ENCODE measurements at regions not wholly inside any gene's neighbourhood (a gene's known extent, or its start where the extent isn't known, plus 50 kb on each side); places are given as distances from the start of the nearest gene placed in this dataset.
"Not testable (repeated sequence)": the region's sequence is repeated elsewhere in the genome, so short reads cannot be mapped to it uniquely, and the experiment has no call there.

DNA sequence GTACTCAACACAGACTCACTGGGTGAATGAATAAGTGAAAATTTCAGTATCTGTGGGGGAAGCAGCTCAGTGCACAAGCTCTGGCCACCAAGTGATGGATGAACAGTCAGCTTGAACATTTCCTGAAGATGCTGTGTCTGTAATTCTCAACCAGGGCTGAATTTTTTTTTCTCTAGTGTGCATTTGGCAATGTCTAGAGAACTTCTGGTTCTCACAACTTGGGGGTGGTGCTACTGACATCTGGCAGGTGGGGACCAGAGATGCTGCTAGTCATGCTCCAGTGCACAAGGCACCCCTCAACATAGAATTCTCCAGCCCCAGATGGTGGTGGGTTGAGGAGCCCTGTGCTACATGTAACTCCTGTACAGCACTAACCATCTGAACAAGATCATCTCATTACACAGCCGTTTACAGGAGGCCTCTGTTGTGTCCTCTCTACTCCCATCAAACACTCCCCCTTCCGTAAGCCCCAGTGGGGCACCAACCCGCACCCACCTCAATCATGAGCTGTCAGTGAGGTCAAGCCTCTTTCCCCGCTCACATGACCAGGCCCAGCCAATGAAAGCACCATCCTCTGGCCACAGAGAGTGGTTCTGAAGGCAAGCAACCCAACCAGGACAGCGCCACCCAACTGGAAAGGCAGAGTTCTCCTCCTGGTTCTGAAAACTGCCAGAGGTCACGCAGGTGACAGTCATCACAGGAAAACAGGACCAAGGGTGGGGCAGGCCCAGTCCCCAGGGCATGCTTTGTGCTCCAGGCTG lies 103.9 kb upstream of the PMEPA1 start:
- Mint-ChIP-seq H3K9me3 (ENCODE audit: insufficient read depth) (no peaks in the 10 kb centered on the region), H3K27ac (no peak overlapping the region), H3K27me3 (ENCODE audit: low read depth) (peaks cover 5% of the 10 kb centered on the region), H3K36me3 (ENCODE audit: low read depth) (no peaks in the 10 kb centered on the region), H3K4me3 (no peak overlapping the region), H3K4me1 (ENCODE audit: low read depth) (no peaks in the 10 kb centered on the region)
- CTCF ChIA-PET: no interaction called here
- POLR2A ChIA-PET: no interaction called here
- DNase-seq (no peak), ATAC-seq (no peak)

DNA sequence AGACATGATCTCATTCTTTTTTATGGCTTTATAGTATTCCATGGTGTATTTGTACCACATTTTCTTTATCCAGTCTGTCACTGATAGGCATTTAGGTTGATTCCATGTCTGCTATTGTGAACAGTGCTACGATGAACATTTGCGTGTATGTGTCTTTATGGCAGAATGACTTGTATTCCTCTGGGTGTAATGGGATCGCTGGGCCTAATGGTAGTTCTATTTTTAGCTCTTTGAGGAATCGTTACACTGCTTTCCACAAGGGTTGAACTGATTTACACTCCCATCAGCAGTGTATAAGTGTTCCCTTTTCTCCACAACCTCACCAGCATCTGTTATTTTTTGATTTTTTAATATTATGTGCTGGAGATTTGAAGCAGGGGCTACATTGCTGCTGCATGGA lies 102.8 kb upstream of the PMEPA1 start:
- ATAC-seq; H3K36me3 Mint-ChIP-seq (ENCODE audit: low read depth); H3K27me3 Mint-ChIP-seq (ENCODE audit: low read depth); CTCF ChIA-PET; H3K9me3 Mint-ChIP-seq (ENCODE audit: insufficient read depth); H3K4me3 Mint-ChIP-seq; POLR2A ChIA-PET; H3K4me1 Mint-ChIP-seq (ENCODE audit: low read depth); DNase-seq; H3K27ac Mint-ChIP-seq: not testable (repeated sequence)

DNA sequence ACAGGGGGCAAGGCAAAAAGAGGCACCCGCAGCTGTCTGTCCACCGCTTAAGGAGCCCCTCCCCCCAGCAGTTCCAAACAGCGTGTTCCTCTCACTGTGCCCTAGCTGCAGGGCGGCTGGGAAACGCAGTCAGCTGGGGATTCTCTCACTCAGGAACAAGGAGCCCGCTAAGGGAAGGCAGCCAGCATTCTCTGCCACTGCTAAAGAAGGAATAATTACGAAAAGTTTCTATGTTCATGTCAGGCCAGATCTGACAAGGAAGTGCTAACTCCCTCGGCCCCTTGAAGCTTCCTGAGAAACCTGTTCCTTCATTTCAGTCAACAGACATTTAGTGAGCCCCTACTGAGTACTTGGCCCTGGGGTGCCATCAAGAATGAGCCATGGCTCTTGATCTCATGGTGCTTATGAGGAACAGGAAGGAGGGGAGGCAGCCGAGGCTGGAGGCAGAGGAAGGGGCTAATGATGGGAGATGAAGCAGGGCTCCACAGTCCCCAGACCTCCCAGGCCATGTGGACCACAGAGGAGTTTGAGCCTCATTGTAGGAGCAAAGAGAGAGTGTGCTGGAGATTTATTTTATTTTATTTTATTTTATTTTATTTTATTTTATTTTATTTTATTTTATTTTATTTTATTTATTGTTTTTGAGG lies 101.7 kb upstream of the PMEPA1 start:
- ChIA-PET CTCF (no interaction called here), POLR2A (no interaction called here)
- H3K27ac Mint-ChIP-seq: no peak overlapping the region
- no peak overlapping the region for H3K4me3 Mint-ChIP-seq
- H3K36me3 Mint-ChIP-seq (ENCODE audit: low read depth): no peaks in the 10 kb centered on the region
- DNase-seq (no peak), ATAC-seq (no peak)
- no peaks in the 10 kb centered on the region for H3K4me1 Mint-ChIP-seq (ENCODE audit: low read depth)
- H3K9me3 Mint-ChIP-seq (ENCODE audit: insufficient read depth): no peaks in the 10 kb centered on the region
- H3K27me3 Mint-ChIP-seq (ENCODE audit: low read depth): peaks cover 2% of the 10 kb centered on the region

DNA sequence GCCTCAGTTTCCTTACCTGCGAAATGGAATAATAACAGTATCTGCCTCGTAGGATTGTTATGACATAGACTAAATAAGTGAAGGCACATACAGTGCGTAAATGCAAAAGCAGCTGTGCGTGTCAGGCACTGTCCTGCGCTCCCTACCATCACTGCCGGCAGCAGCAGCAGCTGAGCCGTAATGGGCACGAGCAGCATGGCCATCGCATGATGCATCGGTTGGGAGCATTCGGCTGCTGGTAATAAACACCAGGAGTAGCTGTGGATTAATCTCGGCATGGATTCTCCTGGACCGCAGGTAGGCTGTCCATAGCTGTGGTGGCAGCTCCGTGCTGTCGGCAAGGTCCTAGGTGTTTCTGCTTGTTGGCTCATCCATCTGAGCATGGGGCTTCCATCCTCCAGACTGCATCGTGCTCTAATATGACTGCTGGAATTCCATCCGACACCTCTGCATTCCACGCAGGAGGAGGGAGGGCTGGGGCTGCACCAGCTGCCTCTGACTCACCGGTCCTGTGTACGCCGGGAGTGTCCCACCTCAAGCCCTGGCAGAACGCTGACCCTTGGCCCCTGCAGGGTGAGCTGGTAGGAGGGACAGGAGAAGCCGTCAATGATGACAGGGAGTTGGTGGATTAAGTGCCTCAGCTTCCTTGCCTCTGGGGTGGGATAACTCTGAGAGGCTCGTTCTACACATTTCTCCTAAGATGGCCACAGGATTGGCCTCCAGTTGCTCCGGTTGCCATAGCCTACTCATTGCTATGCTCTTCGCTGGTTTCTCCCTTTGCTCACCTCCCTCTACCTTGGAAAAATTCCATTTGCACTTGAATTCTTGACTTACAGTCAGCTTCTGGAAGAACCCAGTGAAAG lies 100.9 kb upstream of the PMEPA1 start:
- ATAC-seq (no peak), DNase-seq (no peak)
- Mint-ChIP-seq H3K9me3 (ENCODE audit: insufficient read depth) (no peaks in the 10 kb centered on the region), H3K27ac (no peak overlapping the region), H3K27me3 (ENCODE audit: low read depth) (peaks cover 2% of the 10 kb centered on the region), H3K36me3 (ENCODE audit: low read depth) (no peaks in the 10 kb centered on the region), H3K4me1 (ENCODE audit: low read depth) (no peaks in the 10 kb centered on the region), H3K4me3 (no peak overlapping the region)
- ChIA-PET CTCF (no interaction called here), POLR2A (no interaction called here)

DNA sequence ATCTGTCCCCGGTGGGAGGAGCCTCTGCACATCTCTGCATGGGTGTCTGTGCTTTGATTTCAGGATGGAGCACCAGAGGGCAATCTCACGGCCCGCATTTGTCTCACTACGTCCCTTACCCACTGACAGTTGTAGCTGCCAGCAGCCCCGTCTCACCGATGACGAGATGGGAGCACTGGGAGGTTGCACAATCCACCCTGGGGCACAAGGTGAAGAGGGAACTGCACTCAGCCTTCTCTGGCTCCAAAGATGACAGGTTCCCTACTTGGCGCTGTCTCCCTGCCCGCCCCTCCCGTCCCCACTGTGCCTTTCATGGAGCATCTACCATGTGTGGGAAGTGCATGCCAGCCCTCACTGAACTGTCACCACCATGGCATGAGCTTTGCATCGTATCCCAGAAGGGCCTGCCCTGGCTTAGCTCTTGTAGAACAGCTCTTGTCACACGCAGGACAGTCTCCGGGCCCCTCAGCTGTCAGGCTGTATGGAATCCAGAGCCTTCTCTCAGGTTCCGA lies 99.9 kb upstream of the PMEPA1 start:
- Mint-ChIP-seq H3K27me3 (ENCODE audit: low read depth) (peaks cover 2% of the 10 kb centered on the region), H3K27ac (no peak overlapping the region), H3K36me3 (ENCODE audit: low read depth) (no peaks in the 10 kb centered on the region), H3K9me3 (ENCODE audit: insufficient read depth) (no peaks in the 10 kb centered on the region), H3K4me3 (no peak overlapping the region), H3K4me1 (ENCODE audit: low read depth) (no peaks in the 10 kb centered on the region)
- POLR2A ChIA-PET: no interaction called here
- DNase-seq (no peak), ATAC-seq (no peak)
- CTCF ChIA-PET: no interaction called here

DNA sequence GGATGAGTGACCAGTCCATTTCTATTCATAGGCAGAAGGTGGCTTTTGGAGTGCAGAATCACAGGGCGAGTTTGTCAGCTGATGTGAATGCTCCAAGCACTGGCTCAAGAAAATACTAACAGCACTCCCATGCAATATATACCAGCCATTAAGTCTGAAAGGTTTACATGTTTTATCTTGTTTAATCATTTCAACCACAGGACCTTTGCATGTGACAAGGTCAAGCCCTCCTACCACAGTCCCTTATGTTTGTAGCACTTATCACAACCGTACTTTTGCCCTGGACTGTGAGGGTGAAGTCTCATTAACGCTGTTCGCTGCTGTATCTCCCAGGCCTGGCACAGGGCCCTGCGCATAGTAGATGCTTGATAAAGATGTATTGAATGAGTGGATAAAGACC lies 99.3 kb upstream of the PMEPA1 start:
- no peak for DNase-seq
- ChIA-PET POLR2A (no interaction called here), CTCF (no interaction called here)
- no peak overlapping the region for H3K27ac Mint-ChIP-seq
- no peaks in the 10 kb centered on the region for H3K36me3 Mint-ChIP-seq (ENCODE audit: low read depth)
- no peak for ATAC-seq
- H3K4me3 Mint-ChIP-seq: no peak overlapping the region
- H3K27me3 Mint-ChIP-seq (ENCODE audit: low read depth): no peaks in the 10 kb centered on the region
- H3K4me1 Mint-ChIP-seq (ENCODE audit: low read depth): no peaks in the 10 kb centered on the region
- H3K9me3 Mint-ChIP-seq (ENCODE audit: insufficient read depth): no peaks in the 10 kb centered on the region

DNA sequence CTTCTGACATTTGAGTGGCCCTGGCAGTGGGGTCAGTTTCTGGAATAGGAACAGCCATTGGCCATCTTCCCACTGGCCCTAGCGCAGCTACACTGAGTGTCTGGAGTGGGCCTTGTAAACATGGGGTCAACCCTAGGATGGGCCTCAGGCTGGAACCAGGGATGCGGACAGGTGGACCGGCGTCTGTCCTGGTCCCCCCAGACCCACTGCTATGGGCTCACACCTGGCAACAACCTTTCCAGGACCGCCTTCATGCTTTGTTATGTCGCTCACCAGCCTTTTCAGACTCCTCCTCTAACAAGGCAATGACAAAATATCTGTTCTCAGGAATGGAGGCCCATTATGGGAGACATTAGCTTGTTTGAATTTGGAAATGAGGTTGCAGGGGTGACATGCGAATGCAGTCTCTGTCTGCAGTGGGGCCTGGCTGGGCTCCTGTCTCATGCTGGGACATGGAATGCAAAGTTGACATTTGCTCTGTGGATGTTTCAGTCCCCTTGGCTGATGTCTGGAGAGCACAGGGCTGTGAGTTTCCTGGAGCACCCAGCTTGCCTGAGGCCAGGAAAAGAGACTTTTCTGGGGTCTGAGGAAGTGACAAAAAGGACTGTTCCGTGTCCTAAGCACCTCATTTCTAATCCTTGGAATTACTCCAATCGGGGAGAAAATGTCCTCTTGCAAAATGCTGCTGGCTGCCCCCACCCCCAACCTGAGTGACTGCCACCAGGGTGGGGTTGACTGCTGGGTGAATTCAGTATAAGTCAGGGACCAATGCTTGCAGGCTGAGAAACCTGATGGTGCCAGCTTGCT lies 98.7 kb upstream of the PMEPA1 start:
- Mint-ChIP-seq H3K4me1 (ENCODE audit: low read depth) (no peaks in the 10 kb centered on the region), H3K27me3 (ENCODE audit: low read depth) (no peaks in the 10 kb centered on the region), H3K27ac (no peak overlapping the region), H3K9me3 (ENCODE audit: insufficient read depth) (no peaks in the 10 kb centered on the region), H3K36me3 (ENCODE audit: low read depth) (no peaks in the 10 kb centered on the region), H3K4me3 (no peak overlapping the region)
- DNase-seq (no peak), ATAC-seq (no peak)
- CTCF ChIA-PET: no interaction called here
- POLR2A ChIA-PET: no interaction called here

DNA sequence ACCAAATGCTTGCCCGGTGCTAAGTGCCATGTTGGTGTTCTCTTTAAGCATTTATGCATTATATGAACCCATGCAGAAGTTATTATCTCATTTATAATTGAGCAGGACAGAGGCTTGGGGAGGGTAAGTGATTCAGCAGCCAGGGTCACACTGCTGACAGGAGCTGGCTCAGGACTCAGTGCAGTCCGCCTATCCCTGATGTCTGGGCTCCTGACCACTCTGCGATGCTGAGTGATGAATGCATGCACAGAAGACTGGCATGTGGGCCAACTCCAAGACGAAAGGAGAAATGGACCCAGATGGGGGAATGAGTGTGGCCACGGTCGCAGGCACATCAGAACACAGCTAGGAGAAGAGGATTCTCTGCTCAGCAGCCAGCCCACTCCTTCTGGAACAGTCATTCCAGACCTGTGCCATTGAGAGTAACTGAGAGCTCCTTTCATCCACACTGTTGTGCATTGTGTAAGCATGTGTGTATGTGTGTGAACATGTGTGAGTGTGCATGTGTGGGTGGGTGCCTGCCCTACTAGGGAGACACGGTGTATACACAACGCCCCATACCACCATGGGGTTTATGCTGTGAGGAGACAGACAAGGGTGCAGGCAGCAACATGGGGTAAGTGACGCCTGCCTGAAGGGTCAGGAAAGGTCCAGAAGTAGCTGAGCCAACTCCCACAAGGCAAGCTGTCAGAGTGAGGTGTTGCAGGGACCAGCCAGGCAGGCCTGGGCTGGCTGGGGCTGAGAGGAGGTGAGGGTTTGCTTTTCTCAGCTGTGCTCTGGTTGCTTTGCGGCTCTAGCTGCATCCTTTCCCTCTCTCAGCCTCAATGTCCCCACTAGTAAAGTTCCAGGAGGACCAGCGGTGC lies 97.8 kb upstream of the PMEPA1 start:
- DNase-seq (no peak), ATAC-seq (no peak)
- ChIA-PET CTCF (no interaction called here), POLR2A (no interaction called here)
- Mint-ChIP-seq H3K4me3 (no peak overlapping the region), H3K36me3 (ENCODE audit: low read depth) (no peaks in the 10 kb centered on the region), H3K4me1 (ENCODE audit: low read depth) (no peaks in the 10 kb centered on the region), H3K27ac (no peak overlapping the region), H3K9me3 (ENCODE audit: insufficient read depth) (no peaks in the 10 kb centered on the region), H3K27me3 (ENCODE audit: low read depth) (no peaks in the 10 kb centered on the region)

DNA sequence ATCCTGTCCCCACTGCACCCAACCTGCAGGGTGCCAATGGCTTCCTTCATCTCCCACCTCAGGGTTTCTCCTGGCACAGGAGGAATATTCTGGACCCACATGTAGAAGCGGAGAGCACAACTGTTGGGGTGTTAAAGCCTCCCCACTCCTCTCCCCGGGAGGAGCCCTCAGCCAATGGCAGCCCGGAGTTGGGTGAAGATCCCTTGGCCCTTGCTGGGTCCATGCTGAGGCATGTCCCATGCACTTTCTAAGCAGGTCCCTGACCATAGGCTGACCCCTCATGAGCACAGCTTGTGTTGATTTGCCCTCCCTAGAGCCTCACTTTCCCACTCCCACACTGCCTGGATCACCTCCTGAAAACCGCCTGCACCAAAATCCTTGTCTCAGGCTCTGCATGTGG lies 97.2 kb upstream of the PMEPA1 start:
- Mint-ChIP-seq H3K4me1 (ENCODE audit: low read depth) (no peaks in the 10 kb centered on the region), H3K9me3 (ENCODE audit: insufficient read depth) (no peaks in the 10 kb centered on the region)

DNA sequence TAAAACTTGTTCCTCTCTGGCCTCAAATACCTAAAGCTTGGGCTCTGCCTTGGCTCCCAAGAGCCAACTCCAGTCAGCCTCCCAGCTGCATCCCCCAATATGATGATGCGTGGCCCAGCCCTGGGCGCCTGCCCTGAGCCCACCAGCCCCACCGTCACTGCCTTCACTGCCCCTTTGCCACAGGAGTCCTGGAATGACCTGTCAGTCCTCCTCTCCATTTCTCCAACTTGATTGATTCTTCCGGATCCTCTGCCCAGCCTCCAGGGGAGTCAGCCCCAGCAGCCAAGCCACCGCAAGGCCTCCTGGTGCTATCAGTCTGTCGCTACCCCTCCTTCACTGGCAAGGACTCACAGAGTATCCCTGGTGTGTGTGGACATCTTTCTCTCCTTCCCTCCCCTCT lies 96.7 kb upstream of the PMEPA1 start:
- Mint-ChIP-seq H3K9me3 (ENCODE audit: insufficient read depth) (no peaks in the 10 kb centered on the region), H3K27ac (no peak overlapping the region), H3K4me3 (no peak overlapping the region), H3K36me3 (ENCODE audit: low read depth) (no peaks in the 10 kb centered on the region), H3K27me3 (ENCODE audit: low read depth) (no peaks in the 10 kb centered on the region), H3K4me1 (ENCODE audit: low read depth) (no peaks in the 10 kb centered on the region)
- ChIA-PET POLR2A (no interaction called here), CTCF (no interaction called here)
- DNase-seq (no peak), ATAC-seq (no peak)

More for the DNA sequence above, 97.2 kb upstream of the PMEPA1 start:
- no peaks in the 10 kb centered on the region for H3K36me3 Mint-ChIP-seq (ENCODE audit: low read depth)
- ChIA-PET CTCF (no interaction called here), POLR2A (no interaction called here)
- H3K4me3 Mint-ChIP-seq: no peak overlapping the region
- no peaks in the 10 kb centered on the region for H3K27me3 Mint-ChIP-seq (ENCODE audit: low read depth)
- ATAC-seq: no peak
- H3K27ac Mint-ChIP-seq: no peak overlapping the region
- no peak for DNase-seq

DNA sequence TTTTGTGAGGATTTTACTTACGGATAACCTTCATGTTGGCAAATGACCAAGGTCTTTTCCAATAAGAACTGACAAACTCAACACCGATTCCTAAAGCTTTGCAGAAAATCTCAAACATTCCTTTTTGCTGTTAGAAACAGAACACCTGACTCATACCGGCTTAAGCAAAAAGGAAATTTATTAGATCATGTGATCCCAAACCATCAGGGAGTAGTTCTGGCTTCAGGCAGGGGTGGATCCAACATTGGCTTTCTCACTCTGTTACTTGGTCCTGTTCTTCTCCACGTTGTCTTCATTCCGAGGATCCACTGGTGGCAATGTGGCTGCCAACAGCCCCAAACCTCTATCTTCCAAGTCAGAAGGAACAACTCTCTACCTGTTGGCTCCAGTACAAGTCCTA lies 95.9 kb upstream of the PMEPA1 start:
- POLR2A ChIA-PET: no interaction called here
- no peaks in the 10 kb centered on the region for H3K27me3 Mint-ChIP-seq (ENCODE audit: low read depth)

More for the DNA sequence above, 95.9 kb upstream of the PMEPA1 start:
- DNase-seq (no peak), ATAC-seq (no peak)
- Mint-ChIP-seq H3K4me1 (ENCODE audit: low read depth) (no peaks in the 10 kb centered on the region), H3K36me3 (ENCODE audit: low read depth) (no peaks in the 10 kb centered on the region), H3K4me3 (no peak overlapping the region), H3K9me3 (ENCODE audit: insufficient read depth) (no peaks in the 10 kb centered on the region), H3K27ac (no peak overlapping the region)
- CTCF ChIA-PET: no interaction called here
